CD14-positive monocyte (primary cell): ENCODE measurements at regions not wholly inside any gene's neighbourhood (a gene's known extent, or its start where the extent isn't known, plus 50 kb on each side); places are given as distances from the start of the nearest gene placed in this dataset.
A peak's percentile ranks its signal among the peaks of the same experiment; 100 is the strongest.

Experiments used
- DNase-seq, 3 donors: peaks; one replicate each; pipeline ENCODE4 v3.0.0-alpha.2; 2011 to 2022
- H2AFZ ChIP-seq: 2 replicates; pipeline ENCODE4 v1.6.0; 2012; ENCODE audit warnings: mild to moderate bottlenecking, low read depth, low read length, inconsistent platforms; ENCODE audit not compliant: insufficient read depth, poor library complexity, severe bottlenecking
- H3K27ac ChIP-seq, 2 donors: 1 replicate in 1 of 2; 2 replicates in 1 of 2; pipeline ENCODE4 v1.5.1; 2012 to 2013; ENCODE audit warnings: low read length in 2 of 2, control low read depth in 1 of 2, inconsistent platforms in 1 of 2, low read depth in 1 of 2, mild to moderate bottlenecking in 1 of 2
- H3K27me3 ChIP-seq, 2 donors: one replicate each; pipeline versions ENCODE4 v1.6.0 to v1.6.1; 2011 to 2013; ENCODE audit warnings: low read length in 2 of 2; ENCODE audit not compliant: control insufficient read depth in 2 of 2, insufficient read depth in 2 of 2
- H3K36me3 ChIP-seq, 2 donors: replicated peaks in 1 of 2; 1 replicate in 1 of 2; 2 replicates in 1 of 2; pipeline versions ENCODE4 v1.5.1 to v1.6.1; 2012 to 2013; ENCODE audit warnings: low read length in 2 of 2, control low read depth in 1 of 2, inconsistent platforms in 1 of 2, mild to moderate bottlenecking in 1 of 2; ENCODE audit not compliant: insufficient read depth in 2 of 2, control insufficient read depth in 1 of 2
- H3K4me1 ChIP-seq, 2 donors: 1 replicate in 1 of 2; 2 replicates in 1 of 2; pipeline versions ENCODE4 v1.5.1 to v1.6.1; 2012 to 2013; ENCODE audit warnings: low read length in 2 of 2, control low read depth in 1 of 2, inconsistent platforms in 1 of 2, mild to moderate bottlenecking in 1 of 2, moderate library complexity in 1 of 2; ENCODE audit not compliant: insufficient read depth in 2 of 2, control insufficient read depth in 1 of 2
- H3K4me2 ChIP-seq: replicated peaks from 2 replicates; pipeline ENCODE3; 2012; ENCODE audit warnings: low read length, moderate library complexity, mild to moderate bottlenecking; ENCODE audit not compliant: poor library complexity, severe bottlenecking; ENCODE audit errors: extremely low read depth
- H3K4me3 ChIP-seq, 3 experiments: fragments of 200-600 bp in 1 of 3; sonication (generic) in 1 of 3; replicated peaks in 1 of 3; 1 replicate in 2 of 3; 2 replicates in 1 of 3; pipeline ENCODE4 v1.5.1; 2011 to 2013; ENCODE audit warnings: low read length in 3 of 3, mild to moderate bottlenecking in 3 of 3, control low read depth in 2 of 3, low read depth in 2 of 3, inconsistent platforms in 1 of 3, moderate library complexity in 1 of 3
- H3K79me2 ChIP-seq: 2 replicates; pipeline ENCODE4 v1.6.0; 2012; ENCODE audit warnings: mild to moderate bottlenecking, control low read depth, inconsistent platforms, low read length, moderate library complexity; ENCODE audit not compliant: insufficient read depth
- H3K9ac ChIP-seq: 2 replicates; pipeline ENCODE4 v1.6.0; 2017; ENCODE audit warnings: low read length, mild to moderate bottlenecking; ENCODE audit not compliant: insufficient read depth, poor library complexity, severe bottlenecking
- H3K9me3 ChIP-seq, 2 donors: replicated peaks in 1 of 2; 1 replicate in 1 of 2; 2 replicates in 1 of 2; pipeline versions ENCODE4 v1.5.1 to v1.6.1; 2012 to 2013; ENCODE audit warnings: low read length in 2 of 2, control low read depth in 1 of 2; ENCODE audit not compliant: control insufficient read depth in 1 of 2, insufficient read depth in 1 of 2
- H4K20me1 ChIP-seq: 2 replicates; pipeline ENCODE4 v1.6.0; 2012; ENCODE audit warnings: mild to moderate bottlenecking, low read length, control low read depth, moderate library complexity; ENCODE audit not compliant: insufficient read depth
- H3K27ac Mint-ChIP-seq, 7 donors: one replicate each; pipeline ENCODE4 v1.8.0; 2020; ENCODE audit warnings: mild to moderate bottlenecking in 7 of 7, mixed read lengths in 7 of 7, moderate library complexity in 6 of 7, inconsistent platforms in 2 of 7
- H3K27me3 Mint-ChIP-seq, 3 donors: one replicate each; pipeline ENCODE4 v1.8.0; 2021 to 2022; ENCODE audit warnings: low read depth in 3 of 3, mild to moderate bottlenecking in 3 of 3, mixed read lengths in 3 of 3, moderate library complexity in 3 of 3, inconsistent platforms in 1 of 3
- H3K36me3 Mint-ChIP-seq, 2 donors: one replicate each; pipeline ENCODE4 v1.8.0; 2020; ENCODE audit warnings: mixed read lengths in 2 of 2, inconsistent platforms in 1 of 2, mild to moderate bottlenecking in 1 of 2
- H3K4me1 Mint-ChIP-seq: one replicate; pipeline ENCODE4 v1.8.0; 2020; ENCODE audit warnings: mild to moderate bottlenecking, mixed read lengths
- H3K4me3 Mint-ChIP-seq, 2 donors: one replicate each; pipeline ENCODE4 v1.8.0; 2020; ENCODE audit warnings: mild to moderate bottlenecking in 2 of 2, mixed read lengths in 2 of 2, moderate library complexity in 1 of 2
- H3K9me3 Mint-ChIP-seq, 7 donors: one replicate each; pipeline ENCODE4 v1.8.0; 2020 to 2022; ENCODE audit warnings: mixed read lengths in 7 of 7, mild to moderate bottlenecking in 6 of 7, moderate library complexity in 6 of 7, inconsistent platforms in 2 of 7
- CTCF ChIP-seq: fragments of 200-600 bp; IDR thresholded peaks from one replicate; pipeline ENCODE4 v1.8.0; 2022; ENCODE audit warnings: antibody characterized with exemption, mild to moderate bottlenecking
- WGBS: methylation state at CpG from one replicate; pipeline ENCODE4 v1.1.5; 2013; ENCODE audit warnings: missing lambda C conversion rate; ENCODE audit not compliant: insufficient coverage; 5-methylcytosine and 5-hydroxymethylcytosine counted together
- intact Hi-C, 2 donors: fragments of 100-400 bp; cut with micrococcal nuclease; formaldehyde crosslinking; loops; one replicate each; pipeline versions ENCODE4 v1.15.0 to v1.15.1; 2023

GRCh38 chr15:93451822-93452221 is 362.8 kb upstream of the RGMA start:
- Histone ChIP-seq H3K36me3 (no peaks in the 10 kb centered on the region), H3K4me1 (no peaks in the 10 kb centered on the region), H3K79me2 (no peaks in the 10 kb centered on the region), H3K9me3 (no peaks in the 10 kb centered on the region), H3K4me3 (no peak overlapping the region), H3K27me3 (peaks cover 0 to 3% of the 10 kb centered on the region in 2 donors), H4K20me1 (no peaks in the 10 kb centered on the region), H2AFZ (no peak overlapping the region), H3K4me2 (no peak overlapping the region), H3K9ac (no peak overlapping the region), H3K27ac (no peak overlapping the region)
- no CpG with 5 or more reads among the region's 2 CpGs for WGBS
- H3K4me1 Mint-ChIP-seq, result peaks cover 4% of the 10 kb centered on the region
- H3K36me3 Mint-ChIP-seq, result no peaks in the 10 kb centered on the region
- H3K4me3 Mint-ChIP-seq, result no peak overlapping the region
- peaks cover 4 to 13% (median 4%) of the 10 kb centered on the region in 3 donors for H3K27me3 Mint-ChIP-seq
- intact Hi-C loops, result no loop called here
- no peak for DNase-seq
- TF ChIP-seq CTCF, result no peak
- H3K9me3 Mint-ChIP-seq, result peaks cover 0 to 5% (median 0%) of the 10 kb centered on the region in 7 donors
- no peak overlapping the region for H3K27ac Mint-ChIP-seq

DNA sequence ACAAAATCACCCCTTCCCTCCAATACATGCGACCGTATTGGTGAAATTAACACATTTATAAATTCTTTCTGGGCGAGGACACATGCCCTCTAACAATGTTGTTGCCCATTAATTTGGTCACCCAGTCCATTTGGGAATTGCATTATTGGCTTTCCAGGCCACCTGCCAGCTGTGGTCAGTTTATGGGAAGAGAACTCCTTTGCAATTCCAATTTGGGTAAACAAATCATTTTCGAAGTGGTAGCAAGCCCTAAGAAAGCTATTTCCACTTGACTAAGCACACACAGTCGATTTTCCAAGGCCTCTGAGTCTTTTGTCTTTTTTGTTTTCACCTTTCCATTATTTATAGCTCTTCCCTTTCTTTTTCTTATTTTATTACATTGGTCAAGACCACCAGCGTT is 362.3 kb upstream of the RGMA start:
- no peak overlapping the region for H3K9ac ChIP-seq
- no peaks in the 10 kb centered on the region for H3K9me3 ChIP-seq
- no peaks in the 10 kb centered on the region for H3K4me1 ChIP-seq
- H3K36me3 Mint-ChIP-seq, result no peaks in the 10 kb centered on the region
- H3K4me3 Mint-ChIP-seq, result no peak overlapping the region
- DNase-seq, result no peak
- H3K27me3 Mint-ChIP-seq, result peaks cover 4 to 15% (median 4%) of the 10 kb centered on the region in 3 donors
- no peaks in the 10 kb centered on the region for H4K20me1 ChIP-seq
- no peak overlapping the region for H2AFZ ChIP-seq
- no peak overlapping the region for H3K27ac ChIP-seq
- peaks cover 4% of the 10 kb centered on the region for H3K4me1 Mint-ChIP-seq
- intact Hi-C loops, result no loop called here
- peaks cover 0 to 3% of the 10 kb centered on the region in 2 donors for H3K27me3 ChIP-seq
- no peak for TF ChIP-seq CTCF
- H3K36me3 ChIP-seq, result no peaks in the 10 kb centered on the region
- peaks cover 0 to 5% (median 0%) of the 10 kb centered on the region in 7 donors for H3K9me3 Mint-ChIP-seq
- 78% methylated on average over 4 of the region's 6 CpGs for WGBS
- no peak overlapping the region for H3K4me3 ChIP-seq
- peak overlapping the region in 1 of 7 donors; percentile 3 for H3K27ac Mint-ChIP-seq
- H3K4me2 ChIP-seq, result no peak overlapping the region
- H3K79me2 ChIP-seq, result no peaks in the 10 kb centered on the region
